ENCODE measurements at regions not wholly inside any gene's neighbourhood (a gene's known extent, or its start where the extent isn't known, plus 50 kb on each side); places are given as distances from the start of the nearest gene placed in this dataset.

GRCh38 chr5:18772475-18772874, 1138.2 kb downstream of the TAF11L14 start:
- Histone ChIP-seq H3K27me3 (ENCODE audit: control insufficient read depth, insufficient read depth, low read length, poor library complexity, severe bottlenecking) (no peaks in the 10 kb centered on the region), H3K9ac (ENCODE audit: extremely low read depth, low read length, poor library complexity, severe bottlenecking) (no peak overlapping the region), H3K4me3 (ENCODE audit: low read length) (no peak overlapping the region), H3K36me3 (ENCODE audit: control insufficient read depth, insufficient read depth, low read length) (no peaks in the 10 kb centered on the region), H3K9me3 (ENCODE audit: control insufficient read depth, low read length) (no peaks in the 10 kb centered on the region), H3K27ac (ENCODE audit: low read depth, low read length) (no peak overlapping the region), H3K4me1 (ENCODE audit: control insufficient read depth, insufficient read depth, low read length) (no peaks in the 10 kb centered on the region)
- H3K4me1 Mint-ChIP-seq = peaks cover 4% of the 10 kb centered on the region
- WGBS, 2 experiments (ENCODE audit: insufficient coverage in 1 of 2, insufficient read length in 1 of 2) = 38% methylated on average over 3 of the region's 4 CpGs; no CpG with 5 or more reads in 1 of the 2 experiments
- no peaks in the 10 kb centered on the region for H3K9me3 Mint-ChIP-seq
- no peaks in the 10 kb centered on the region for H3K27me3 Mint-ChIP-seq (ENCODE audit: insufficient read depth)
- H3K4me3 Mint-ChIP-seq = no peak overlapping the region
- TF ChIP-seq CTCF (conservative IDR thresholded peaks at IDR 0.05) = peak; percentile 77
- no peak overlapping the region for H3K27ac Mint-ChIP-seq
- DNase-seq = peak; percentile 60
- no peaks in the 10 kb centered on the region for H3K36me3 Mint-ChIP-seq (ENCODE audit: low read depth)

- Mint-ChIP-seq H3K4me3 (no peak overlapping the region), H3K9me3 (peaks cover 14% of the 10 kb centered on the region), H3K27ac (no peak overlapping the region), H3K27me3 (ENCODE audit: insufficient read depth) (no peaks in the 10 kb centered on the region), H3K36me3 (ENCODE audit: low read depth) (no peaks in the 10 kb centered on the region), H3K4me1 (no peaks in the 10 kb centered on the region)
- H3K36me3 ChIP-seq (ENCODE audit: control insufficient read depth, insufficient read depth, low read length) = no peaks in the 10 kb centered on the region
- H3K9me3 ChIP-seq (ENCODE audit: control insufficient read depth, low read length) = peaks cover 10% of the 10 kb centered on the region
- WGBS, 2 experiments (ENCODE audit: insufficient coverage in 1 of 2, insufficient read length in 1 of 2) = 83 to 85% methylated on average over 1 of the region's 1 CpG
- H3K27me3 ChIP-seq (ENCODE audit: control insufficient read depth, insufficient read depth, low read length, poor library complexity, severe bottlenecking) = no peaks in the 10 kb centered on the region
- no peak overlapping the region for H3K4me3 ChIP-seq (ENCODE audit: low read length)
- no peak overlapping the region for H3K27ac ChIP-seq (ENCODE audit: low read depth, low read length)
- no peak for TF ChIP-seq CTCF (conservative IDR thresholded peaks at IDR 0.05)
- no peaks in the 10 kb centered on the region for H3K4me1 ChIP-seq (ENCODE audit: control insufficient read depth, insufficient read depth, low read length)
- no peak overlapping the region for H3K9ac ChIP-seq (ENCODE audit: extremely low read depth, low read length, poor library complexity, severe bottlenecking)
- no peak for DNase-seq
Observed at GRCh38 chr5:18778225-18778624, 1144.0 kb downstream of the TAF11L14 start.

- Mint-ChIP-seq H3K36me3 (ENCODE audit: low read depth) (no peaks in the 10 kb centered on the region), H3K9me3 (peaks cover 7% of the 10 kb centered on the region), H3K27me3 (ENCODE audit: insufficient read depth) (peaks cover 10% of the 10 kb centered on the region), H3K4me1 (peaks cover 3% of the 10 kb centered on the region), H3K27ac (no peak overlapping the region), H3K4me3 (no peak overlapping the region)
- Histone ChIP-seq H3K36me3 (ENCODE audit: control insufficient read depth, insufficient read depth, low read length) (no peaks in the 10 kb centered on the region), H3K9me3 (ENCODE audit: control insufficient read depth, low read length) (no peaks in the 10 kb centered on the region), H3K9ac (ENCODE audit: extremely low read depth, low read length, poor library complexity, severe bottlenecking) (no peak overlapping the region), H3K4me1 (ENCODE audit: control insufficient read depth, insufficient read depth, low read length) (no peaks in the 10 kb centered on the region), H3K4me3 (ENCODE audit: low read length) (no peak overlapping the region), H3K27ac (ENCODE audit: low read depth, low read length) (no peak overlapping the region), H3K27me3 (ENCODE audit: control insufficient read depth, insufficient read depth, low read length, poor library complexity, severe bottlenecking) (no peaks in the 10 kb centered on the region)
- no CpG with 5 or more reads among the region's 1 CpG for WGBS, 2 experiments (ENCODE audit: insufficient coverage in 1 of 2, insufficient read length in 1 of 2)
- no peak for DNase-seq
- TF ChIP-seq CTCF (conservative IDR thresholded peaks at IDR 0.05) = no peak
Observed at GRCh38 chr5:18789218-18789998, 1155.1 kb downstream of the TAF11L14 start.

Measured in endodermal cell (in vitro differentiated cells).